Panc1 (cell line): ENCODE measurements at regions not wholly inside any gene's neighbourhood (a gene's known extent, or its start where the extent isn't known, plus 50 kb on each side); places are given as distances from the start of the nearest gene placed in this dataset.

Experiments used
- TF ChIP-seq, protein P1 (sequence below): fragments of 450-650 bp; IDR thresholded peaks from 2 replicates; pipeline ENCODE4 v1.5.1; 2017; ENCODE audit warnings: mild to moderate bottlenecking
- TF ChIP-seq, protein P2 (sequence below), 2 experiments: IDR thresholded peaks; 2 replicates each; pipeline ENCODE4 v1.6.1; 2011 to 2012; ENCODE audit warnings: low read depth in 2 of 2, control low read depth in 1 of 2, low read length in 1 of 2, mild to moderate bottlenecking in 1 of 2, moderate library complexity in 1 of 2; ENCODE audit not compliant: insufficient read depth in 1 of 2

DNA sequence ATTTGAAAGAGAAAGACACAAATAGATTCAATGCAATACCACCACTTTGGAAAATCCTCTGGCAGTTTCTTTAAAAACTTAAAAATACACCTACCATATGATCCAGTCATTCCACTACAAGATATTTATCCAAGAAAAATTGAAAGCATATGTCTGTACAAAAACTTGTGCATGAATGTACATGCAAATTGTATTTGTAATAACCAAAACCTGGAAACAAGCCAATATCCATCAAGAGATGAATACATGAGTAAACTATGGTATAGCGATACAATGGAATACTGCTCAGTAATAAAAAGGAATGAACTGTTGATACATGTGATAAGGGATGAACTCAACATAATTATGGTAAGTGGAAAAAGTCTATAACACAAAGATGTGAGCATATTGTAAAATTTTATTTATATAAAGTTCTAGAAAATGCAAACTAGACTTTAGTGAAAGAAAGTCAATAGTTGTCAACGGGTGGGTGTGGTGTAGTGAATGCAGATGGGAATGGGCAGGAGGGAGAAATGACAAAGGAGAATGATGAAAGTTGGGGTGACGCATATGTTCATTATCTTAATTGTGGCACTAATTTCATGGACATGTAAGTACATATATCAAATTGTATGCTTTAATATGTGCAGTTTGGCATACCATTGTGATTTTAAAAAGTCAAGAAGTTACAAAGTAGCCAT lies 347.5 kb downstream of the SAMD5 start:
- TF ChIP-seq, protein P1, sequence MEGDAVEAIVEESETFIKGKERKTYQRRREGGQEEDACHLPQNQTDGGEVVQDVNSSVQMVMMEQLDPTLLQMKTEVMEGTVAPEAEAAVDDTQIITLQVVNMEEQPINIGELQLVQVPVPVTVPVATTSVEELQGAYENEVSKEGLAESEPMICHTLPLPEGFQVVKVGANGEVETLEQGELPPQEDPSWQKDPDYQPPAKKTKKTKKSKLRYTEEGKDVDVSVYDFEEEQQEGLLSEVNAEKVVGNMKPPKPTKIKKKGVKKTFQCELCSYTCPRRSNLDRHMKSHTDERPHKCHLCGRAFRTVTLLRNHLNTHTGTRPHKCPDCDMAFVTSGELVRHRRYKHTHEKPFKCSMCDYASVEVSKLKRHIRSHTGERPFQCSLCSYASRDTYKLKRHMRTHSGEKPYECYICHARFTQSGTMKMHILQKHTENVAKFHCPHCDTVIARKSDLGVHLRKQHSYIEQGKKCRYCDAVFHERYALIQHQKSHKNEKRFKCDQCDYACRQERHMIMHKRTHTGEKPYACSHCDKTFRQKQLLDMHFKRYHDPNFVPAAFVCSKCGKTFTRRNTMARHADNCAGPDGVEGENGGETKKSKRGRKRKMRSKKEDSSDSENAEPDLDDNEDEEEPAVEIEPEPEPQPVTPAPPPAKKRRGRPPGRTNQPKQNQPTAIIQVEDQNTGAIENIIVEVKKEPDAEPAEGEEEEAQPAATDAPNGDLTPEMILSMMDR, result no peak
- TF ChIP-seq, protein P2, sequence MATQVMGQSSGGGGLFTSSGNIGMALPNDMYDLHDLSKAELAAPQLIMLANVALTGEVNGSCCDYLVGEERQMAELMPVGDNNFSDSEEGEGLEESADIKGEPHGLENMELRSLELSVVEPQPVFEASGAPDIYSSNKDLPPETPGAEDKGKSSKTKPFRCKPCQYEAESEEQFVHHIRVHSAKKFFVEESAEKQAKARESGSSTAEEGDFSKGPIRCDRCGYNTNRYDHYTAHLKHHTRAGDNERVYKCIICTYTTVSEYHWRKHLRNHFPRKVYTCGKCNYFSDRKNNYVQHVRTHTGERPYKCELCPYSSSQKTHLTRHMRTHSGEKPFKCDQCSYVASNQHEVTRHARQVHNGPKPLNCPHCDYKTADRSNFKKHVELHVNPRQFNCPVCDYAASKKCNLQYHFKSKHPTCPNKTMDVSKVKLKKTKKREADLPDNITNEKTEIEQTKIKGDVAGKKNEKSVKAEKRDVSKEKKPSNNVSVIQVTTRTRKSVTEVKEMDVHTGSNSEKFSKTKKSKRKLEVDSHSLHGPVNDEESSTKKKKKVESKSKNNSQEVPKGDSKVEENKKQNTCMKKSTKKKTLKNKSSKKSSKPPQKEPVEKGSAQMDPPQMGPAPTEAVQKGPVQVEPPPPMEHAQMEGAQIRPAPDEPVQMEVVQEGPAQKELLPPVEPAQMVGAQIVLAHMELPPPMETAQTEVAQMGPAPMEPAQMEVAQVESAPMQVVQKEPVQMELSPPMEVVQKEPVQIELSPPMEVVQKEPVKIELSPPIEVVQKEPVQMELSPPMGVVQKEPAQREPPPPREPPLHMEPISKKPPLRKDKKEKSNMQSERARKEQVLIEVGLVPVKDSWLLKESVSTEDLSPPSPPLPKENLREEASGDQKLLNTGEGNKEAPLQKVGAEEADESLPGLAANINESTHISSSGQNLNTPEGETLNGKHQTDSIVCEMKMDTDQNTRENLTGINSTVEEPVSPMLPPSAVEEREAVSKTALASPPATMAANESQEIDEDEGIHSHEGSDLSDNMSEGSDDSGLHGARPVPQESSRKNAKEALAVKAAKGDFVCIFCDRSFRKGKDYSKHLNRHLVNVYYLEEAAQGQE (IDR thresholded peaks at IDR 0.05; ENCODE audit: insufficient read depth in 1 of 2, low read depth in 2 of 2, low read length in 1 of 2), result no peak
